GM13976 (cell line): ENCODE measurements at regions not wholly inside any gene's neighbourhood (a gene's known extent, or its start where the extent isn't known, plus 50 kb on each side); places are given as distances from the start of the nearest gene placed in this dataset.

ENCODE experiments used
- DNase-seq: peaks from one replicate; pipeline ENCODE4 v3.0.0; 2012; ENCODE audit warnings: low spot score
- CTCF ChIP-seq: IDR thresholded peaks from 2 replicates; pipeline ENCODE4 v1.5.1; 2012; ENCODE audit warnings: borderline replicate concordance, mild to moderate bottlenecking; ENCODE audit not compliant: insufficient read depth; ENCODE audit errors: extremely low read depth, missing control alignments, control extremely low read depth
- in situ Hi-C: fragments of 300-500 bp; cut with MboI; formaldehyde crosslinking; loops from one replicate; pipeline ENCODE4 v1.12.0; 2022; ENCODE audit warnings: low sequenced_read_pairs, mixed read lengths, inconsistent platforms; ENCODE audit not compliant: unreplicated experiment

- no peak for DNase-seq
- in situ Hi-C loops = no loop called here
- TF ChIP-seq CTCF = no peak
Observed at GRCh38 chr13:53778937-53779336, 750.3 kb downstream of the OLFM4 start.

GRCh38 chr13:53781941-53782340, 753.3 kb downstream of the OLFM4 start:
- no peak for DNase-seq
- in situ Hi-C loops = no loop called here
- no peak for TF ChIP-seq CTCF

- TF ChIP-seq CTCF = peak; percentile 72
- in situ Hi-C loops = no loop called here
- peak; percentile 46 for DNase-seq
Observed at GRCh38 chr13:53782488-53782961, 753.9 kb downstream of the OLFM4 start.

- no peak for TF ChIP-seq CTCF
- in situ Hi-C loops = no loop called here
- DNase-seq = no peak
Observed at GRCh38 chr13:53783471-53783870, 754.9 kb downstream of the OLFM4 start.

GRCh38 chr13:53788286-53788685, 759.7 kb downstream of the OLFM4 start:
- in situ Hi-C loops = no loop called here
- DNase-seq = no peak
- TF ChIP-seq CTCF = no peak

- in situ Hi-C loops = no loop called here
- TF ChIP-seq CTCF = no peak
- DNase-seq = no peak
Observed at GRCh38 chr13:53800011-53800410, 771.4 kb downstream of the OLFM4 start.
